SJCRH30 (cell line): ENCODE measurements at regions not wholly inside any gene's neighbourhood (a gene's known extent, or its start where the extent isn't known, plus 50 kb on each side); places are given as distances from the start of the nearest gene placed in this dataset.

Experiments
- DNase-seq, 2 experiments: peaks; one replicate each; pipeline ENCODE4 v3.0.0-alpha.2; 2015 to 2020
- H3K27ac ChIP-seq: fragments of 250-450 bp; sonication (Bioruptor Pico); 2 replicates; pipeline ENCODE4 v1.5.1; 2020; ENCODE audit warnings: mild to moderate bottlenecking, moderate library complexity
- H3K27me3 ChIP-seq: fragments of 250-450 bp; sonication (Bioruptor Pico); 2 replicates; pipeline ENCODE4 v1.5.1; 2020; ENCODE audit warnings: mild to moderate bottlenecking, moderate library complexity
- H3K36me3 ChIP-seq: fragments of 250-450 bp; sonication (Bioruptor Pico); 2 replicates; pipeline ENCODE4 v1.5.1; 2020; ENCODE audit warnings: mild to moderate bottlenecking, moderate library complexity
- H3K4me1 ChIP-seq: fragments of 250-450 bp; sonication (Bioruptor Pico); 2 replicates; pipeline ENCODE4 v1.5.1; 2020; ENCODE audit warnings: mild to moderate bottlenecking, moderate library complexity
- H3K4me3 ChIP-seq: fragments of 250-450 bp; sonication (Bioruptor Pico); 2 replicates; pipeline ENCODE4 v1.5.1; 2020; ENCODE audit warnings: mild to moderate bottlenecking, moderate library complexity
- H3K9me3 ChIP-seq: fragments of 250-450 bp; sonication (Bioruptor Pico); replicated peaks from 2 replicates; pipeline ENCODE4 v1.5.1; 2020; ENCODE audit warnings: mild to moderate bottlenecking, moderate library complexity

GRCh38 chr11:35868491-35868890, 75.4 kb upstream of the LDLRAD3 start:
- Histone ChIP-seq H3K36me3 (no peaks in the 10 kb centered on the region), H3K4me1 (no peaks in the 10 kb centered on the region)
- DNase-seq: no peak

DNA sequence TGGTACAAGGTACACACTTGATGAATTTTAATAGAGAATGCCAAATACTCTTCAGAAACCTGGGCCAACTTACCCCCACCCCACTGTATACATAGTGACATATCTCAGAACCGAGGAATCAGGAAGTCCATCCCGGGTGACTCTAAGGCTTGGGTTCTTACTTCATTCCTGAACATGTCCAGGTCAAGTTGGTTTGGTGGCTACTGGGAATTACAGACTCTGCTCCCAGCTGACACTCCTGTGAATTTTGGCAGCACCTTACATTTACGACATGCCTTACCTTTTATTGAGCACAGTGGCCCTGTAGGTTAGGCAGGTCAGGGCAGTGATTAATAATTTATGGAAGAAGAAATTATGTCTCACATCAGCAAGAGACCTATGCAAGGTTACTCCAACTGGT, 70.1 kb upstream of the LDLRAD3 start:
- peaks cover 6% of the 10 kb centered on the region for H3K9me3 ChIP-seq
- no peak overlapping the region for H3K27ac ChIP-seq
- no peaks in the 10 kb centered on the region for H3K36me3 ChIP-seq
- no peak for DNase-seq
- H3K27me3 ChIP-seq: no peaks in the 10 kb centered on the region
- peaks cover 16% of the 10 kb centered on the region for H3K4me1 ChIP-seq
- no peak overlapping the region for H3K4me3 ChIP-seq

More at GRCh38 chr11:35868491-35868890, 75.4 kb upstream of the LDLRAD3 start:
- Histone ChIP-seq H3K27me3 (no peaks in the 10 kb centered on the region), H3K9me3 (peaks cover 13% of the 10 kb centered on the region), H3K27ac (no peak overlapping the region), H3K4me3 (no peak overlapping the region)

- H3K9me3 ChIP-seq: no peaks in the 10 kb centered on the region; the same call in 1 of the 2 replicates
- H3K27ac ChIP-seq: no peak overlapping the region
- peaks cover 16% of the 10 kb centered on the region for H3K4me1 ChIP-seq
- no peak overlapping the region for H3K4me3 ChIP-seq
- H3K36me3 ChIP-seq: no peaks in the 10 kb centered on the region
- peak; percentile 51 to 62 for DNase-seq
- H3K27me3 ChIP-seq: no peaks in the 10 kb centered on the region
These were observed 69.0 kb upstream of the LDLRAD3 start for GRCh38 chr11:35874751-35875450.

DNA sequence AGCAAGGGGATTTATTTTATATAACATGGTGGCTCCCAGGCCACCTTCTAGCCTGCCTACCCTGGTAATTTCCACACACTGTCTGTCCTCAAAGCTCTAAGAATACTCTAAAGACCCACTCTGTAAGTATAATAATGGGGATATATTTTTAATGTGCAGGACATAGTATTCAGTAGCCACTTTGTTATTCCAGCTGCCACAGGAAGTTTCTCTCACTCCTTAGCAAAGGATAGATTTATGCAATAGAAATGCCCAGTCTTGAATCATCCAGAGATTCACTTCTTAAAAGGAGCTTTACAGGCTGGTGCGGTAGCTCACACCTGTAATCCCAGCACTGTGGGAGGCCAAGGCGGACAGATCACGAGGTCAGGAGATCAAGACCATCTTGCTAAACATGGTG, 68.4 kb upstream of the LDLRAD3 start:
- Histone ChIP-seq H3K27me3 (no peaks in the 10 kb centered on the region), H3K9me3 (no peaks in the 10 kb centered on the region; the same call in 1 of the 2 replicates), H3K4me3 (no peak overlapping the region), H3K27ac (no peak overlapping the region), H3K4me1 (peaks cover 16% of the 10 kb centered on the region), H3K36me3 (no peaks in the 10 kb centered on the region)
- DNase-seq: peak in 1 of 2 experiments; percentile 54

DNA sequence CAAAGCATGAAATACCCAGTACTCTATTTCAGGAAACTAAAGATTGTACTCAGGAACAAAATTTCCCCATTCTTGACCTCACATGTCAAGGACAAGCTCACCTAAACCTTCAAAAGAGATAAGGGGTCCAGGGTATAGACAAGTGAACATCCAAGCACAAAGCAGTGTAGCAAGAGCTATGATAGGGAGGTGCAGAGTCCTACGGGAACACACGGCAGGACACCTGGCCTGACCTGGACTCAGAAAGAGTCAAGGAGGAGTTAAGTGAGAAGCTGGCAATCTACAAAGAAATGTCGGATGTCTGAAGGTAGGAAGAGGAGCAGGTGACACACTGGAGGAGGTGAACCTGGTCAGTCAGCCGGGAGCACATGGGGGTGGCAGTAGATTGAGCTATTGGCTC, 67.1 kb upstream of the LDLRAD3 start:
- Histone ChIP-seq H3K9me3 (no peaks in the 10 kb centered on the region; the same call in 1 of the 2 replicates), H3K27me3 (no peaks in the 10 kb centered on the region), H3K27ac (no peak overlapping the region), H3K4me1 (peaks cover 16% of the 10 kb centered on the region), H3K36me3 (no peaks in the 10 kb centered on the region), H3K4me3 (no peak overlapping the region)
- DNase-seq: no peak

GRCh38 chr11:35878741-35879140, 65.1 kb upstream of the LDLRAD3 start:
- Histone ChIP-seq H3K4me3 (no peak overlapping the region), H3K27ac (no peak overlapping the region), H3K27me3 (no peaks in the 10 kb centered on the region), H3K9me3 (no peaks in the 10 kb centered on the region; the same call in 1 of the 2 replicates), H3K36me3 (no peaks in the 10 kb centered on the region), H3K4me1 (peaks cover 16% of the 10 kb centered on the region)
- peak in 1 of 2 experiments; percentile 23 for DNase-seq

GRCh38 chr11:35879361-35879760, 64.5 kb upstream of the LDLRAD3 start:
- Histone ChIP-seq H3K9me3 (no peaks in the 10 kb centered on the region; the same call in 1 of the 2 replicates), H3K27me3 (no peaks in the 10 kb centered on the region), H3K27ac (no peak overlapping the region), H3K4me3 (no peak overlapping the region), H3K36me3 (no peaks in the 10 kb centered on the region), H3K4me1 (peaks cover 16% of the 10 kb centered on the region)
- DNase-seq: no peak

DNA sequence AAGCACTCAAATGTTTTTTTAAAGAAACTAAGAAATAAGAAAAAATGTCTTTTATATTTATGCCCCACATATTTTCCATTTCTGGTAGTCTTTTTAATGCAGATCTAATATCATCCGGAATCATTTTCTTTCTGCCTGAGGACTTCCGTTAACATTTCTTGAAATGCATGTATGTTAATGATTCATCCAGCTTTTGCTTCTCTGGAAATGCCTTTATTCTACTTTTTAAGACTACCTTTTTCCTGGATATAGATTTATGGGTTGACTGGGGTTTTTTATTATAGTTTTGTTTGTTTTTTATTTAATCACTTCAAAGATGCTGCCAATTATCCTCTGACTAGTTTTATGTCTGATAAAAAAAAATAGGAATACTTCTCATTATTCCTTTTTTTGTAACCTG, 57.1 kb upstream of the LDLRAD3 start:
- no peaks in the 10 kb centered on the region; the same call in 1 of the 2 replicates for H3K9me3 ChIP-seq
- H3K27ac ChIP-seq: no peak overlapping the region
- H3K27me3 ChIP-seq: no peaks in the 10 kb centered on the region
- no peak for DNase-seq
- H3K4me3 ChIP-seq: no peak overlapping the region
- H3K36me3 ChIP-seq: no peaks in the 10 kb centered on the region
- H3K4me1 ChIP-seq: no peaks in the 10 kb centered on the region

GRCh38 chr11:35887737-35888136, 56.1 kb upstream of the LDLRAD3 start:
- H3K36me3 ChIP-seq: no peaks in the 10 kb centered on the region
- no peak overlapping the region for H3K27ac ChIP-seq
- DNase-seq: no peak
- H3K9me3 ChIP-seq: no peaks in the 10 kb centered on the region; the same call in 1 of the 2 replicates
- no peak overlapping the region for H3K4me3 ChIP-seq
- no peaks in the 10 kb centered on the region for H3K27me3 ChIP-seq
- peaks cover 2% of the 10 kb centered on the region; the same call in 1 of the 2 replicates for H3K4me1 ChIP-seq

GRCh38 chr11:35888961-35889360, 54.9 kb upstream of the LDLRAD3 start:
- Histone ChIP-seq H3K36me3 (no peaks in the 10 kb centered on the region), H3K4me1 (peaks cover 9% of the 10 kb centered on the region), H3K9me3 (no peaks in the 10 kb centered on the region; the same call in 1 of the 2 replicates), H3K4me3 (no peak overlapping the region), H3K27ac (no peak overlapping the region), H3K27me3 (no peaks in the 10 kb centered on the region)
- no peak for DNase-seq

- DNase-seq: no peak
- Histone ChIP-seq H3K36me3 (no peaks in the 10 kb centered on the region), H3K27ac (no peak overlapping the region), H3K9me3 (no peaks in the 10 kb centered on the region; the same call in 1 of the 2 replicates), H3K4me1 (peaks cover 18% of the 10 kb centered on the region), H3K27me3 (no peaks in the 10 kb centered on the region), H3K4me3 (no peak overlapping the region)
These were observed 52.8 kb upstream of the LDLRAD3 start for GRCh38 chr11:35891096-35891495.

DNA sequence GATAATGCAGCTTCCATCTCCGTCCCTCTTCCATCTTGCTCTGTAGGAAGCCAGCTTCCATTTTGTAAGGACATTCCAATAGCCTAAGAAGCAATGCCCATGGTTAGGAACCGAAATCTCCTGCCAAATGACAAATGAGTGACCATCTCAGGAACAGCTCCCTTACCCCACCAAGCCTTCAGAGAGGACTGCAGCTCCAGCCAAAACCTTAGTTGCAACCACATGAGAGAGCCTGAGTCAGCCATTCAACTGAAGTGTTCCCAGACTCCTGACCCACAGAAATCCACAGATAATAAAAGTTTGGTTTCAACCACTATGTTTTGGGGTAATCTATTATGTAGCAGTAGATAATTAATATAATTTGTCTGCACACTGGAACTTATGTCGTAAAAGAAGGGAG, 51.7 kb upstream of the LDLRAD3 start:
- DNase-seq: no peak
- Histone ChIP-seq H3K27ac (no peak overlapping the region), H3K27me3 (no peaks in the 10 kb centered on the region), H3K4me1 (peaks cover 18% of the 10 kb centered on the region), H3K4me3 (no peak overlapping the region), H3K36me3 (no peaks in the 10 kb centered on the region), H3K9me3 (no peaks in the 10 kb centered on the region; the same call in 1 of the 2 replicates)

DNA sequence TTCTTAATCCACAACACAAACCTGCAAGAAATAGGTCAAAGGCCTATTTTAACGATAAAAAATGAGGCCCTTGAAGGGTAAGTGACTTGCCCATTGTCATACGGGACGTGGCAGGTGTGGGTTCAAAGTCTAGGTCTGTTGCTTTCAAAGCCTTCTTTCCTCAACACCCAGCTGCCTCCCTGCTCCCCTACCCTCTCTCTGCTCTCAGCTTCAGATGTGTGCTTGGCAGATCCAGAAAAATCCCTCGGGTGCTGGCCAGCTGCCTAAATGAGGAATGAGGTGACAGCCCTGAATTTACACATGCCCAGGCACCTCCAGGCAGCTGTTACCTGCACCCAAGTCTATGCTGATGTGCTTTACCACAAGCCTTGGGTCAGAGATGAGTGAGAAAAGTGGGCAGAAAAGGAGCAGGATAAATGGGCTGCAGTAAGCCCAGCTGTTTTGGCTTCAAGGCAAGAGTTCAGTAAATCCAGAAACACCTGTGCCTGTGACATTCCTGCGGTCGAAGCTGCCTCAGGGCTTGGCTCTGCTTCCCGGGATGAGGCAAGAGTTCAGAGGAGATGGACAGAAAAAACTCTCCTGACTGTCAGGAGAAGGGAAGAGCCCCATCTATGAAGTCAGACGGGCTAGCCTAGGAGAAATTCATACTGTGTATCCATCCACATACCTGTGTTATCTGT, 49.9 kb upstream of the LDLRAD3 start:
- peak; percentile 97 to 99 for DNase-seq
- Histone ChIP-seq H3K4me1 (peaks cover 18% of the 10 kb centered on the region), H3K27ac (no peak overlapping the region), H3K36me3 (no peaks in the 10 kb centered on the region), H3K9me3 (no peaks in the 10 kb centered on the region), H3K4me3 (no peak overlapping the region), H3K27me3 (no peaks in the 10 kb centered on the region)
